ENCODE measurements at regions not wholly inside any gene's neighbourhood (a gene's known extent, or its start where the extent isn't known, plus 50 kb on each side); places are given as distances from the start of the nearest gene placed in this dataset.

DNA sequence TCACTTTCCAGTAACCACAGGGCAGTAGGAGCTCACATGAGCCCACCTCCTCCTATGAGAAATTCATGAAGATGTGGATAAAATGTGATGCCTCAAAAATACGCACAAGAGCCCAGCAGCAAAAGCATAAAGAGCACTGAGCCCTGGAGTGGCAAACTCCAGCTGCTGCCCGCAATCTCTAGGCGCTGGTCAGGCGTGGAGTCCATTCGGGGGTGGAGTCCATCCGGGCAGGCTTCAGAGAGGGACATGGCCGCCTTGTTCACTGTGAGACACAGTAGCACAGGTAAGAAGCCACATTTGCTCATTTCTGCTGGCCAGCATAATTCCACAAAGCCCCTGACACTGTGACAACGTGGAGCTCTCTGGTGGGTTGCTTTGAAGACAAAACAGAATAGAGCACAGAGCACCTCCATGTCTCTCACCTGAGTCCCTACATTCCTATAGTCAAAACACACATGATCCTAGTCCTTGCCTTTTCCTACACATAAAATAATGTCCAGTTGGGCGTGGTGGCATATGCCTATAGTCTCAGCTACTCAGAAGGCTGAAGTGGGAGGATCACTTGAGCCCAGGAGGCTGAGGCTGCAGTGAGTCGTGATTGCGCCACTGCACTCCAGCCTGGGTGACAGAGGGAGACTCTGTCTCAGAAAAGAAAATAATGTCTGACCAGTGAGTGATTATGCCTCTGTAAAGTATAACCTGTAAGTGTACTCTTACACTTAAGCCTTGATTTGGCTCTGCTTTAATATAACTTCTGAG is 365.2 kb downstream of the GADD45G start:
- no peak for DNase-seq

DNA sequence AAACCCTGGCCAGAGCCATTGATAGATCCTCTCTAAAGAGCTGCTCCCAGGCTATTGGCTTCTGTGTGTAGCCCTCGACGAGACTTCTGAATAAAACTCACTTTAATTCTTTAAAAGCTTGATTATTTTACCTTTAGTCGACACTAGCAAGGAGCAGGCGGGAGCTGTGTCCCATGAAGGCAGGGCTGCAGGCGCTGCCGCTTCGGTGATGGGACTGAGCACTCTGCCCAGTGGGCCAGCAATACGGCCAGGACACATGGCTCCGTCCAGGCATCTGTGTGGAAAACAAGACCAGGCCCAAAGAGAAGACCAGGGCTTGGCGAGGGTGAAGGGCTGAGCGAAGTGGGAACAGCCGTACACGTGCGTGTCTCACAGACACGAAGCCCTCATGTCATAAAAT is 365.9 kb downstream of the GADD45G start:
- no peak for DNase-seq

DNA sequence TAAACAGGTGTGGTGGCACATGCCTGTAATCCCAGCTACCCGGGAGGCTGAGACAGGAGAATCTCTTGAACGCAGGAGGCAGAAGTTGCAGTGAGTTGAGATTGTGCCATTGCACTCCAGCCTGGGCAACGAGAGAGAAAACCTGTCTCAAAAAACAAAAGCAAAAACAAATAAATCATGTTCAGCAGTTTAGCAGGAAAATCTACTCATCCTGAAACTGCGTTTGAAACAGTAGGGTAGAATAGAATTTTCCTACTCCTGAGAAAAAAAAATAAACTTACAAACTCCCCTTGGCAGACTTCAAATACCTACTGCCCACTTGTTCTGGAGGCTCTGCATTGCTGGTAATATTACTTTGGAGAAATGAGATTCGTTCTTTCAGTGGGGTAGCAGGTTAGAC is 367.7 kb downstream of the GADD45G start:
- DNase-seq, result no peak

DNA sequence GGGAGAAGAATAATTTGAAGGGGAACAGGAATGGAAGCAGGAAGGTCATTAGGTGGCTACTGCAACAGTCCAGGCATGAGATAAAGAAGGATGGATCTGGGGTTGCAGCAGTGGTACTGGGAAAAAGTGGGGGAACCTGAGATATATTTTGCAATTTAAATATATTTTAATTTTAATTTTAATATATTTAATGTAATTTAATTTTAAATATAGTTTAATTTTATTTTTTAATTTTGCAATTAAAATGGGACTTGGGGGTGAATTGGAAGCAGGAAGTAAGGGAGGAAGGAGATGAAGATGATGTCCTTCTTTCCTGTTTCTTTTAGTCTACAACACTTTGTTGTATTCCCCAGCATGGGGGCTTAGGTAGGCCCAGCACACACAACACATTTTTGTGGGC is 369.8 kb downstream of the GADD45G start:
- no peak for DNase-seq

DNA sequence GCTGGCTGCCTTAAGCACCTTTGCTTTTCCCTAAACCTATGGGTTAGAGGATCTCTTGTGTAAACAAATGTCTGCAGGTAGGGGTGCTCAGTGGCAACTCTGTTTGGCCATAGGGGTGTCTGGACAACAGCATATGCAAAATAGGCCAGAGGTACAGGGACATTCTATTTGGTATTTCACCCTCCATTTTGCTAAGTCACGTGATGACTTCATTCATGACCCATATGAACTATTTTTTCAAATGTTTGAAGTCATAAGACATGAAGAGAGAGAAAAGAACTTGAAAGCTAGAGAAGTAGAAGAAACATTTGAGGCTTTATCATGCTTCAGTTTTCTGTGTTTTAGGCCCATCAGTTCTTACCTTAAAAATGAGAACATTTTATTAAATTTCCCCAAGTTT is 370.2 kb downstream of the GADD45G start:
- DNase-seq, result no peak

DNA sequence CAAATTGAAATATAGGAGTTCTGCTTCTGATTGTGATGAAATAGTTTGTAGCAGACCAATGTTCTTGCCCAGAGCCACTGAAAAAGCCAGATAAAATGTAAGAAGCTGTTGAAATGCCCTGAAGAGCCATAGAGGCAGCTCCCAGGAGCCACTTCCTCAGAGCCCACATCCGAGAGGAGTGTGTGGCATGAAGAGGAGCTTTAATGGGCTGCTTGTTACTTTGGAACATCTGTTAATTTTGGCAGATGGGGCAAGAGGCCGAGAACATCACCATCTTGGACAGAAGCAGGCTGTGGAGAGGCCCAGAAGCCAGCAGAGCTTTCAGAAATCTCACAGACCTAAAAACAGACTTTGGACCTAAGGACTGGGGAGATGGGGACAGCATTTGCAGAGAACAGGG is 370.8 kb downstream of the GADD45G start:
- peak; percentile 45 for DNase-seq

DNA sequence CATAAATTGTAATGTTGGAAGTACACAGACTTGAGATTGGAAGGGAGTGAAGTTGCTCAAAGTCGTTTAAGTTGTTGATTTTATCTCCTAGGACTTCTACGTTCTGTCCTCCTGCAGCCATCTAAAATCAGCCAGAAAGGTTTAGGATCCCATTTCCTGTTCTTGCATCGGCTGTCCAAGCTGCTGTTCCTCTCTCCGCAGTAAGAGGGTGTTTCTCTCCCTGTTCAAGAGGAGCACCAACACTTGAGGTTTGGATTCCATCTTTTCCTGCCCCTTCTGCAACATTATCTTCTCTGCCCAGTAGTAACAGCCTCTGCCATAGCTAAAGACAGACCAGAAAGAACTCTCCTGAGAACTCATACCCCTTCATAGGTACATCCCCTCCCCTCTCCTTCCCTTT is 373.4 kb downstream of the GADD45G start:
- DNase-seq, result no peak

DNA sequence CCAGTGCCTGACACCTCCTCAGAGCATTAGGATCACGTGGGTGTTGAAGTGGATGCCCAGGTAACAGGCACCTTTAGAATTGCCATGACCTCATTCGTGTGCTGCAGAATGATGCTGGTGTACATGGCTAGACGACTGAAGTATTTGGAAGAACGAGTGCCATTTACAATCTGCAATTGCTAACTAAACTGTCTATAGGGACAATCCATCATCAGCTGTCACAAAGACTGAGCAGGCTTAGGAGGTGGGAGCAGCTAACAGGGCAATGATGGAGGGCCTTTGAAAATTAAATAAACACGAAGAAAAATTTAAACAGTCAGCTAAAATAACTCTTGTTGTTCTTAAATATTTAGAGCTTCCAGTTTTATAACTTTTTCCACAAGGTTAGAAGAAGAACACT is 375.8 kb downstream of the GADD45G start:
- DNase-seq, result no peak

DNA sequence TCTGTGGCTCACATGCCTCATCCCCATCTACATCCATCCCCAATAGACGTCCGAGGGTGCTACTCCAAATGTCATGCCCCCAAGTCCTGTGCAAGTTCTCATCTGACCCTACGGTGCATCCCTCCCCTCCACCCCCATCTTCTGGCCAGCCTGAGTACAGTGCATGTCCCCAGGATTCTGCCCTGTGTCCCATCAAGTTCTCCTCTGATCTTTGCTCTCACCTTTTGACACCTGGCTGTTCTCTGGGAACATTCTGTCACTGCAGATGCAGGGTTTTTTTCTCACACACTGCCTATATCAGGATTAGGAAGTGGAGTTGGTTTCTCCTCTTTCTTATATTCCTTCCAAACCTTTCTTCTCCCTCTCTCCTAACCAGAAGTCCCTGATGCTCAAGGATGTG is 377.2 kb downstream of the GADD45G start:
- DNase-seq, result no peak

DNA sequence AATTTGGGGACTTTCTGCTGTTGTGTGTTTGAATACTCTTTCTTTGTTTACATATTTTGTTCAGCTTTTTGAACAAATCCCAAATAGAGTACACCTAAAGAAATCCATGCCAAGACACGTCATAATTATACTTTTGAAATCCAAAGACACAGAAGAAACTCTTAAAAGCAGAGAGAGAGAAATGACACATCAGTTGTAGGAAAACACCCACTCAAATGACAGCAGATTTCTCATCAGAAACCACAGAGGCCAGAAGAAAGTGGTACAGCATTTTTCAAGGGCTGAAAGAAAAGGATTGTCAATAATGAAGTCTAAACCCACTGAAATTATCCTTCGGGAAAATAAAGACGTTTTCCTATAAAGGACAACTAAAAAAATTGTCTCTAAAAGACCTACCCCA is 378.6 kb downstream of the GADD45G start:
- DNase-seq, result no peak

DNA sequence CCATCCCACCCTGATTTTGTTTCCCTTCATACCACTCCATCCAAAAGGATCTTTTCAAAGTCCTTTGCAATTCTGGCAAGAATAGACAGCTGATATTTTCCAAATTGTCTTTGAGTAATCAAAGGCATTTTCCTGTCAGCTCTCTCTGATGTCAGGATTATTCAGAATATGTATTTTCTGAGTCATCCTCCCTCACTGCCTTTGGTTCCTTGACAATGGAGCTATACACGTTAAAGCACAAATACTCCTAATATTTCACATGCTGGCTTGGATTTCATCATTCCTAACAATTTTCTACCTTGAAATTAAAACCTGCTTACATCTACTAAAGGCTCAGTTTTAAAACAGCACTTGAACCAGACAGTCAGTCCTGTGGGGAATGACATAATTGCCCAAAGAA is 379.4 kb downstream of the GADD45G start:
- DNase-seq, result no peak

DNA sequence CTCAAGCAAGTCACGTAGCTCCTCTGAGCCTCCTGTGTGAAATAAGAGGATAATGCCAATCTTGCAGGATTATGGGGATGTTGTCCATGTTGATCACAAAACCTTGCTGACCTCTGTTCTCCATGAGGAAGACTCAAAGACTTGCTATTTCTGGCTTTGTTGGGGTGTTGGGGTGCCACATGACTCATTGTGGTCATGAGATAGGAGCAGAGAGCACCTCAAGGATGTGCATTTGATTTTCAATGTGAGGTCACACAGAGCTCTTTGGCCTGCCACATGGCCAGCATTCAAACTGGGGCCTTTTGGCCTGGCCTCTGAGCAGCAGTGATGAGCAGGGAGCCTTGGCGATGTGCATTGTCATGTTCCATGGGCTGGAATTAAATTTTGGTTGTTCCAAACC is 380.3 kb downstream of the GADD45G start:
- DNase-seq, result no peak

DNA sequence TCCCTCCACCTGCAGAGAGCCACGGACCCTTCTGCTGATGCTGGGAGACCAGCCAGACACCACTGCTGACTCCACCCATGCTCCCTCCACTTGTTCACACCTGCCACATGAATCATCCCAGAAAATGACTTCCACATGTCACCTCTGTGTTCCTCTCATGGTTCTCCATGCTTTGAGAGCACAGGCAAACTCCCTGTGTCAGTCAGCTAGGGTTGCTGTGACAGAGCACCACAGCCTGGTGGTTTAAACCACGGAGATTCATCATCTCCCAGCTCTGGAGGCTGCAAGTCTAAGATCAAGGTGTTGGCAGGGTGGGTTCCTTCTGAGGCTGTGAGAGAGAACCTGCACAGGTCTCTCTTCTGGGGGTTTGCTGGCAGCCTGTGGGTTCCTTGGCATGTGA is 381.4 kb downstream of the GADD45G start:
- DNase-seq, result no peak

DNA sequence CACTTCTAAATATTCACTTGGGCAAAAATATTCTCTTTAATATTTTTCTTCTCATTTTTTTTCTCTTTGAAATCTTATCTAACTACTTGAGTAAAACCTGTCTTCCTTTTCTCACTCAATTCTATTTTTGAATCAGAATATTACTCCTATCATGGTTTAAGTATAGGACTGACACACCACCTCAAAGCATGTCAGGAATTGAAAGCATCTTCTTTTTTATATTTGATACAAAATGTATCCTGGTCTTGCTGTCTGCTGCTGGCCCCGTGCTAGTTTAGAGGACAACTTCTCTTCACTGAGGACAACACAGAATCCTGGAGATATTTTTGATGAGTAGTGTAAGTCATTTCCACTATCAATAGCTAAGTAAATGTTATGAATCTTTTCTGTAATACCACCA is 383.6 kb downstream of the GADD45G start:
- no peak for DNase-seq

DNA sequence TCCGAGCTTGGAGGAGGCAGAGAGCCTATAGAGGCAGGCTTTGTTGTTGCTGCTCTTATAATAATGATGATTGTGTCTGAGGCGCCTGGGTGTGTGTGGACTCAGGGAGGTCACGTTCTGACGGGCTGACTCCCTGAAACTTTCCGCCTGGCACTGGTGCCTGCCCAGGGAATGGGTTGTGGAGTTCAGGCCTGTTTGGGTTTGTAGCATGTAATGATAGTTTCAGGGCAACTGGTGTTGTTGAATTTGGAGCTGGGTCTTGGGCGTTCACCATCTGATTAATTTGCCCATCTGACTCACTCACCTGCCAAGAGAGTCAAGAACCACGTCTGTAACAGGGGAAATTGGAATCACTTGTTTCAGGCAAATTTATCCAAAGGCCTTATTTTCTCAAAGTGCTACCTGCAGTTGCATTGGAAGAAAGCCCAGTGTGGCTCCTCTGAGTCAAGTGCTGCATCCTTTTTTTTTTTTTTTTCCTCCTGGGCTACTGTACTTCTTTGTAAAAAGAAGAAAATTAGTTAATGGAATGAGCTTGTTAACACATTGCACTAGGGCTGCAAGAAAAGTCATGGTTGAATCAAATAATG is 386.5 kb downstream of the GADD45G start:
- DNase-seq, result no peak

DNA sequence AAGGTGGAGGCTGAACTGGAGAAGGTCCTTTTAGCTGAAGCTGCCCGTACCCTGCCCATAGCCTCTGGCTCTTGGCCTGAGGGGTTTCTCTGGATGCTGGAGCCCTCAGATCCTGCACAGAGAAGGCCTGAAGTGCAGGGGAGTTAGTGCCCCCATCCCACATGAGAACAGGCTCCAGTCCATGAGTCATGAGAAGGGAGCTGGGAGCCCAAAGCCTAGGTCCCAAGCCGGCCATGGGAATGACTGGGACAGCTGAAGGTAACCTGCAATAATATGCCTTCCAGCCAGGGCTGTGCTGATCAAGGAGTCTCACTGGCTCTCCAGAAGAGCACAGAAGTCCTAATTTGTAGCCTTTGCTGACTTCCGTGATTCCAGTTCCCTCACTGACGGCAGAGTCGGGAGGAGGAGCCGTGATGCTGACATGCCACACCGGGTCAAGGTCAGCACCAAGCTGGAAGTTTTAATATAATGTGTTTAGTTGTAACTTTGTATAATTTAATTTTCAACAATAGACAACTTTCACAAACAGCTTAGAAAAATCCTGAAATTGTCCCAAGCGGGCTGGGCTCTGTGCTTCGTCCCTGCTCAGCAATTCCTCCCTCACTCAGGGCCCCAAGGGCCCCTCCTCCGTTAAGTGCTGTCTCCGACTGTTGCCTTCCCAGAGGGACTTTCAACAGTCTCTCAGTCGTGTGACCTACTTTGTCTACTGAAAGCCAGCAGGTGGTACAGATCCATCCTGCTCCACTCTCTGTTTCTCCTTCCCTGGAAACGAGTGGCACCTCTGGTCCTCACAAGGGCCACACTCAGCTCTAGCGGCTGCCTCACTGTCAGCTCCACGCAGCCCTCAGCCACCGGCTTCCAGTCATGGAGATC is 387.8 kb downstream of the GADD45G start:
- no peak for DNase-seq

DNA sequence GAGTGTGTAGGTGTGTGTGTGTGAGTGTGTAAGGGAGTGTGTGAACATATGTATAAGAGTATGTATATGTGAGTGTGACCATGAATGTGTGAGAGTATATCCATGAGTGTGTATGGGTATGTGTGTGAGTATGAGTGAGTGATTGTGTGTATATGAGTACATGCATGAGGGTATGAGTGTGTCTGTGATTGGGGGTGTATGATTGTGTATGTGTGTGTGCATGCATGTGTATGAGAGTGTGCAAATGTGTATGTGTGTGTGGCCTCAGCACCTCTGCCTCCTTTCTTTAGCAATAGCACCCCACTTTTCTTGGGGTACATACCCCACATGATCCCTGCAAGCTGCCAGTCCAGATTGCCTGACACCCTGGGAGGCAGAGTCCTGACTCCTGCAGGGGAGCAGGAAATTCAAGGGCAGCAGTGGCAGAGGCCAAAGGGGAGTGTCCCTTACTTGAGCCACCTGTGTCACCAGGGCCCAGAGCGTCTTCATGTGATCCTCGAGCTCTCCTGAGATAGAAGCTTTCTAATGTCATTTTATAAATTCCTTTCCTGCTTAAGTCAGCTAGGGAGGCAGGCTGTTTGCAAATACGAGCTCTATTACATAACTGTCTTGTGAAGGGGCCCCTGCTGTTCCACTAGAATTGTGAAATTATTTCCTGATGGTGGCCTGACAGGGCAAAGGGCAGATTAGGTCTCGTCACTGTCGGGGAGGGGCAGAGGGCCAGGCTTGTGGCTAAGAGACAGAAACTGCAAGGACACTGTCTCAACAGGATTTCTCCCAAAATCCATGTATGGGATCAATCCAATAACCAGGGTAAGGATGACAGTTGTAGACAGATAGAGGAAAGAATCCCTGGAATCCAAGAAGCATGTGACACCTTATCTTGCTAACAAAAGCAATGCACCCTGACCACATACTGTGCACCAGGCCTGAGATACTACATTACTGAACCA is 389.1 kb downstream of the GADD45G start:
- no peak for DNase-seq

DNA sequence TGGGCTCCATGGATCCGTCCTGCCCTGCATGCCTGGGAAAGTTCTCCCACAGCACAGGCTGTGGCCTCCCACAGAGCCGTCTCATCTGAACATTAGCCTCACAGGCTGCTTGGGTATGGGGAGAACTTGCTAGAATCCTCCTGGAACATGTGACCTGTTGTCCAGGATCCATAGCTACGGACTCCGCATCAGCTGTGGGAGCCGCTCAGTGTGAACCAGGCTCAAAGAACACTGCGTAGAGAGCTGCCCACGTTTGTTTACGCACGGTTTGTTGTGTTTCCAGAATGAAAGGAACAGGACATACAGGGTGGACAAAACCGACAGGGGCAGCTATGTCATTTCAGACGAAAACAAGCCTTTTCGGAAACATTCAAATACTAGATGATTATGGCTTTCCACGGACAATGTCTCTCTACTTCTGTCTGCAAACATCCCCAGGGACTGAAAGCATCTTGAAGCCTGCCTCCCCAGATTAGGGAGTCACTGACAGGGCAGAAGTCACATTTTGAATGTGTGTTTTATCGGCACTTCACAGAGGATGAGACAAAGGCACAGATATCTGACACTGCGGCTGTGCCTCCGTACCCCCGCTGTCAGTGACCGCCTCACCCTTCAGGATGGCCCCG is 390.3 kb downstream of the GADD45G start:
- no peak for DNase-seq

DNA sequence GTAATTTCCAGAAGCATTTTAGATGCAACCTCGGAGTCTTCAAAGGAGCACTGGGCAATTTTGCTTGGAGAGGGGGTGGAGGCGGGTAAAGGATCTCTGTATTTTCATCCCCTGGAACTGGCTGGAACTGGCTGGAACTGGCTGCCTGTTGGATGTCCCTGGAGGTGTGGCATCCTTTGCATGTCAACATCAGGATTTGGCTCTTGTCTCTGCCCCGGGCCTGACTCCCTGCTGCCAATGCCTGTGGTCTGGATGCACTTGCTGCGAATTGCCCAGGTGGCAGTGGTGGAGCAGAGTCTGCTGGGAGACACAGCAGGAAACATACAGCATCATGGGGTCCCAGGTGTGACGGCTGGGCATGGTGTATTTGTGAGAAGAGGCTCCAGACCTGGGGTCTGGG is 391.3 kb downstream of the GADD45G start:
- no peak for DNase-seq

DNA sequence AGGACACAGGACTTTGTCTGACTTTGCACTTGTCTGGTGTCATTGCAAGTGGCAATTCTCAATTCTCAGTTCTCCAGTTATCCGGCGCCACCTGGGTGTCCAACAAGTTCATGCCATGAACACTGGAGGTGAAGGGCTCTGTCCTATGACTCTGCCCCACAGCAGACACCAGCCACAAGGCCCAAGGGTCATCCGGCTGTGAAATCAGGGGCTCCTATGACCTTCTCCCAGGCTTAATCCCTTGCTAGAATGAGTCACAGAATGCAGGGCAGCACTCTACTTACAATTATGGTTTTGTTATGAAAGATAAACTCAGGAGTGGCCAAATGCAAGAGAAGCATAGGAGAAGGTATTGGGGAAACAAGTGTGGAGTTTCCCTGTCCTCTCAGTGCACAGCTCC is 392.0 kb downstream of the GADD45G start:
- no peak for DNase-seq

DNA sequence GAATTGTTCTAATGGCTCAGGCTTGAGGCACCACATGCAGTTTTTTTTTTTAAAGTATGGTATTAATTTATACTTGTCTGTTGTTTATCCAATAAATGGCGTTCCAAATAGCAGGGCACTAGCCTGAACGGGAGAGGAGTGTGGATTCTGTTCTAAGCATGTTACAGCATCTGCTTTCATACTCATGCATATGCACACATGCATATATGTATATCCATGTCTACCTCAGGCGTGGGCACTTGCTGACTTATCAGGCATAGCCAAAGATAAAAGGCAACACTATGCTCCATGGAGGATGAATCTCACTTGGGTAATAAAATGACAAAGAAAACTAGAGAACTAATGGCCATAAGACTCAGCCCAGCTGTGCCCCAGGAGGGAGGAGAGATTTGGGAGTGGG is 393.8 kb downstream of the GADD45G start:
- no peak for DNase-seq

DNA sequence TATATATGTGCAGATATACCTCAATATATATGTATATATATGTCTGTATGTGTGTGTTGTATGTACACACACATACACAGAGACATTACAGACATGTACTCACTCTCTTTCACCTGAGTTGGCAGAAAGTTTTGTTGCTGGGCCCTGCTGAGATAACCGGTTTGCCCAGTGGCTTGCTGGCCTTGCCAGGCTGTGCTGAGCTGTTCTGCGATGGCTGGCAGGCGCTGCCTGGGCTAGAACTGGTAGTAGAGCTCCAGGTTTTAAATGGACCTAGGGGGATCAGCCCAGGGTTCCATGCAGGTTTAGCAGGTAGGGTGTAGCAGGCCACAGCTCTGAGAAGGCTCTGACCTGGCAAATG is 394.3 kb downstream of the GADD45G start:
- no peak for DNase-seq
